ENCODE measurements at regions not wholly inside any gene's neighbourhood (a gene's known extent, or its start where the extent isn't known, plus 50 kb on each side); places are given as distances from the start of the nearest gene placed in this dataset.

DNA sequence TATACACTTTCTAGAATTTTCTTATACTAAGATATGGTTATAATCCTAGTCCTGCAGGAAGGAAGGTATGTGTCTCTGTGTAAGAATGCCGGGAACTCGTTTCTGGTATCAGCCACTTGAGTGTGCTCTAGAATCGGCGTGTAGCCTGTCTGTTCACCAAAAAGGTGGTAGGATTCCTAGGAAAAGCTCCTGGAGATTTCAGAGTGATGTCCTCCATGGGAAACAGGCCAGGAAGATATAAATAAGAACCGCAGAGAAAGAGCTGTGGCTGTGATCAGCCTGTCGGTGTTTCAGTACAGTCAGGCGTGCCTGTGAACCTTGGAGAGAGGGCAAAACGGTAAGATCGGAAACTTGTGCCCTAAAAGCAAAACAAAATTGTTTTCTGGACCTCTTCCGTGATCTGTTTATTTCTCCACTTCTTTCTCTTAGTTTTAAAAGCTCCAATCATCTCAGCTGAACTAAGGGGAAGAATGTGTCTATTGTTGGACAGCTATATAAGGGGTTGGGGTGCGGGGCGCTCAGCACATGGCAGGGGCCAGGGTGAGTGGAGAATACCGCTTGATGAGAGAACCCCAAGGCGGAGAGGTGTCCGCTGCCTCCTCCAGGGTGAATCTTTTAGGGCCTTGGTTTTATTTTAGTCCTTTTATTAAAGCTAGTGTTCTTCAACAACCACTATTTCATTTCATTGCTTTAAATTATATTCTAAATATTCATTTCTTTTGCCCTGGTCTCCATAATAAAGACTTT, 303.8 kb upstream of the TENM3 start:
- no peaks in the 10 kb centered on the region for H3K36me3 ChIP-seq
- TF ChIP-seq CTCF (IDR thresholded peaks at IDR 0.05): no peak
- no peaks in the 10 kb centered on the region for H3K9me3 ChIP-seq
- H3K27ac ChIP-seq: no peak overlapping the region
- no peaks in the 10 kb centered on the region for H3K4me1 ChIP-seq (ENCODE audit: control insufficient read depth in 1 of 2, insufficient read depth in 1 of 2, low read depth in 1 of 2, low read length in 1 of 2)
- H3K27me3 ChIP-seq: no peaks in the 10 kb centered on the region
- no peak overlapping the region for H3K4me3 ChIP-seq (ENCODE audit: low read depth in 1 of 2, low read length in 1 of 2)

DNA sequence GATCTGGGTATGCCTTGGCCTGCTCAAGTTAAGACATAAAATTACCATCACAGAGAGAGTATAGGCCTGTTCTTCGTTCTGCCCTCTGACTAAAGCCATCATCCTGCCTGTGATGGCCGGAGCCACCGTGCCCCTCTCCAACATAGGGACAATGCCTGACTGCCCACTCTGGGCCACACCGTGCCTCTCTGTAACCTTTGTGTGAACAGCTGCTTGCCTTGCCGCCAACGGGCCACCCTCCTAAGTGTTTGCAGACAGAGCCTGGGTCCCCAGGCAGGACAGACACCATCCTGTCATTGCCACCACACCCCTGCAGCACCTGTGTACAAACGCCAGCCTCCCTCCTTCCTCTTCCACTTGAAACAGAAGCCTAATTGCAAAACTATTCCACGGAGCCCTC, 298.7 kb upstream of the TENM3 start:
- Histone ChIP-seq H3K27ac (no peak overlapping the region), H3K36me3 (no peaks in the 10 kb centered on the region), H3K9me3 (no peaks in the 10 kb centered on the region), H3K27me3 (no peaks in the 10 kb centered on the region), H3K4me3 (ENCODE audit: low read depth in 1 of 2, low read length in 1 of 2) (no peak overlapping the region), H3K4me1 (ENCODE audit: control insufficient read depth in 1 of 2, insufficient read depth in 1 of 2, low read depth in 1 of 2, low read length in 1 of 2) (no peaks in the 10 kb centered on the region)
- TF ChIP-seq CTCF (IDR thresholded peaks at IDR 0.05): no peak

GRCh38 chr4:181946902-181947301, 296.3 kb upstream of the TENM3 start:
- Histone ChIP-seq H3K9me3 (no peaks in the 10 kb centered on the region), H3K4me1 (ENCODE audit: control insufficient read depth in 1 of 2, insufficient read depth in 1 of 2, low read depth in 1 of 2, low read length in 1 of 2) (no peaks in the 10 kb centered on the region), H3K27ac (no peak overlapping the region), H3K36me3 (no peaks in the 10 kb centered on the region), H3K27me3 (no peaks in the 10 kb centered on the region), H3K4me3 (ENCODE audit: low read depth in 1 of 2, low read length in 1 of 2) (no peak overlapping the region)
- no peak for TF ChIP-seq CTCF (IDR thresholded peaks at IDR 0.05)

GRCh38 chr4:181948839-181949382, 294.3 kb upstream of the TENM3 start:
- no peaks in the 10 kb centered on the region for H3K9me3 ChIP-seq
- H3K27me3 ChIP-seq: no peaks in the 10 kb centered on the region
- no peaks in the 10 kb centered on the region for H3K4me1 ChIP-seq (ENCODE audit: control insufficient read depth in 1 of 2, insufficient read depth in 1 of 2, low read depth in 1 of 2, low read length in 1 of 2)
- H3K27ac ChIP-seq: no peak overlapping the region
- no peaks in the 10 kb centered on the region for H3K36me3 ChIP-seq
- no peak for TF ChIP-seq CTCF (IDR thresholded peaks at IDR 0.05)
- no peak overlapping the region for H3K4me3 ChIP-seq (ENCODE audit: low read depth in 1 of 2, low read length in 1 of 2)

GRCh38 chr4:181949704-181950312, 293.4 kb upstream of the TENM3 start:
- H3K27me3 ChIP-seq: no peaks in the 10 kb centered on the region
- no peaks in the 10 kb centered on the region for H3K9me3 ChIP-seq
- no peak for TF ChIP-seq CTCF (IDR thresholded peaks at IDR 0.05)
- H3K4me1 ChIP-seq (ENCODE audit: control insufficient read depth in 1 of 2, insufficient read depth in 1 of 2, low read depth in 1 of 2, low read length in 1 of 2): no peaks in the 10 kb centered on the region
- H3K4me3 ChIP-seq (ENCODE audit: low read depth in 1 of 2, low read length in 1 of 2): no peak overlapping the region
- no peaks in the 10 kb centered on the region for H3K36me3 ChIP-seq
- no peak overlapping the region for H3K27ac ChIP-seq
